ENCODE measurements at regions not wholly inside any gene's neighbourhood (a gene's known extent, or its start where the extent isn't known, plus 50 kb on each side); places are given as distances from the start of the nearest gene placed in this dataset.

- TF ChIP-seq KLF16 (tag by site-specific recombination; IDR thresholded peaks at IDR 0.05) (no peak), ZNF426 (tag by site-specific recombination; IDR thresholded peaks at IDR 0.05) (no peak), ZNF610 (tag by site-specific recombination; IDR thresholded peaks at IDR 0.05; ENCODE audit: borderline replicate concordance) (no peak), ZFP3 (tag by site-specific recombination; IDR thresholded peaks at IDR 0.05; ENCODE audit: low read depth) (no peak), YY1 (tag by site-specific recombination; IDR thresholded peaks at IDR 0.05) (no peak), ZNF366 (tag by site-specific recombination; conservative IDR thresholded peaks at IDR 0.05) (no peak), ZNF266 (tag by site-specific recombination; IDR thresholded peaks at IDR 0.05; ENCODE audit: low read depth) (no peak), ZNF658 (tag by site-specific recombination; IDR thresholded peaks at IDR 0.05) (no peak), ZNF274 (IDR thresholded peaks at IDR 0.05; ENCODE audit: low read length) (no peak), ZNF274 (tag by site-specific recombination; IDR thresholded peaks at IDR 0.05; ENCODE audit: borderline replicate concordance) (no peak), ZNF341 (tag by site-specific recombination; IDR thresholded peaks at IDR 0.05; ENCODE audit: low read depth) (no peak), ZBTB21 (tag by site-specific recombination; IDR thresholded peaks at IDR 0.05) (no peak), ZNF138 (tag by site-specific recombination; IDR thresholded peaks at IDR 0.05; ENCODE audit: borderline replicate concordance) (no peak), ZNF169 (tag by site-specific recombination; IDR thresholded peaks at IDR 0.05) (no peak)
- H3K4me1 ChIP-seq (ENCODE audit: control insufficient read depth, insufficient read depth, low read length) = no peaks in the 10 kb centered on the region
- no peak overlapping the region for H3K4me3 ChIP-seq (ENCODE audit: low read depth, low read length)
- CTCF ChIA-PET = no interaction called here
- no peaks in the 10 kb centered on the region for H3K9me3 ChIP-seq (ENCODE audit: control insufficient read depth, insufficient read depth, low read depth, low read length)
- no peaks in the 10 kb centered on the region for H3K36me3 ChIP-seq (ENCODE audit: control insufficient read depth in 2 of 2, insufficient read depth in 1 of 2, low read length in 2 of 2)
- POLR2A ChIA-PET = no interaction called here
- H3K27ac ChIP-seq (ENCODE audit: extremely low read depth, low read depth, low read length) = no peak overlapping the region
Observed at GRCh38 chr9:75692309-75692708, 198.2 kb upstream of the PCSK5 start.

GRCh38 chr9:75695921-75696320, 194.6 kb upstream of the PCSK5 start:
- Histone ChIP-seq H3K4me3 (ENCODE audit: low read depth, low read length) (no peak overlapping the region), H3K4me1 (ENCODE audit: control insufficient read depth, insufficient read depth, low read length) (no peaks in the 10 kb centered on the region), H3K9me3 (ENCODE audit: control insufficient read depth, insufficient read depth, low read depth, low read length) (no peaks in the 10 kb centered on the region), H3K36me3 (ENCODE audit: control insufficient read depth in 2 of 2, insufficient read depth in 1 of 2, low read length in 2 of 2) (no peaks in the 10 kb centered on the region), H3K27ac (ENCODE audit: extremely low read depth, low read depth, low read length) (no peak overlapping the region)
- CTCF ChIA-PET = interaction anchor here (0.6 to 0.7 kb wide), 4 partner anchors 160 to 408 kb away, joined by 3 to 4 read pairs (median 3); no protein-coding TSS in a partner anchor
- POLR2A ChIA-PET = no interaction called here
- no peak for TF ChIP-seq ZNF843 (tag by site-specific recombination; IDR thresholded peaks at IDR 0.05)
- no peak for TF ChIP-seq ZNF791 (tag by site-specific recombination; IDR thresholded peaks at IDR 0.05)
- no peak for TF ChIP-seq ZNF530 (tag by site-specific recombination; IDR thresholded peaks at IDR 0.05; ENCODE audit: low read depth)
- no peak for TF ChIP-seq ZFHX2 (tag by site-specific recombination; conservative IDR thresholded peaks at IDR 0.05)
- TF ChIP-seq, protein P1, sequence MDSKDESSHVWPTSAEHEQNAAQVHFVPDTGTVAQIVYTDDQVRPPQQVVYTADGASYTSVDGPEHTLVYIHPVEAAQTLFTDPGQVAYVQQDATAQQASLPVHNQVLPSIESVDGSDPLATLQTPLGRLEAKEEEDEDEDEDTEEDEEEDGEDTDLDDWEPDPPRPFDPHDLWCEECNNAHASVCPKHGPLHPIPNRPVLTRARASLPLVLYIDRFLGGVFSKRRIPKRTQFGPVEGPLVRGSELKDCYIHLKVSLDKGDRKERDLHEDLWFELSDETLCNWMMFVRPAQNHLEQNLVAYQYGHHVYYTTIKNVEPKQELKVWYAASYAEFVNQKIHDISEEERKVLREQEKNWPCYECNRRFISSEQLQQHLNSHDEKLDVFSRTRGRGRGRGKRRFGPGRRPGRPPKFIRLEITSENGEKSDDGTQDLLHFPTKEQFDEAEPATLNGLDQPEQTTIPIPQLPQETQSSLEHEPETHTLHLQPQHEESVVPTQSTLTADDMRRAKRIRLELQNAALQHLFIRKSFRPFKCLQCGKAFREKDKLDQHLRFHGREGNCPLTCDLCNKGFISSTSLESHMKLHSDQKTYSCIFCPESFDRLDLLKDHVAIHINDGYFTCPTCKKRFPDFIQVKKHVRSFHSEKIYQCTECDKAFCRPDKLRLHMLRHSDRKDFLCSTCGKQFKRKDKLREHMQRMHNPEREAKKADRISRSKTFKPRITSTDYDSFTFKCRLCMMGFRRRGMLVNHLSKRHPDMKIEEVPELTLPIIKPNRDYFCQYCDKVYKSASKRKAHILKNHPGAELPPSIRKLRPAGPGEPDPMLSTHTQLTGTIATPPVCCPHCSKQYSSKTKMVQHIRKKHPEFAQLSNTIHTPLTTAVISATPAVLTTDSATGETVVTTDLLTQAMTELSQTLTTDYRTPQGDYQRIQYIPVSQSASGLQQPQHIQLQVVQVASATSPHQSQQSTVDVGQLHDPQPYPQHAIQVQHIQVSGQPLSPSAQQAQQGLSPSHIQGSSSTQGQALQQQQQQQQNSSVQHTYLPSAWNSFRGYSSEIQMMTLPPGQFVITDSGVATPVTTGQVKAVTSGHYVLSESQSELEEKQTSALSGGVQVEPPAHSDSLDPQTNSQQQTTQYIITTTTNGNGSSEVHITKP (tag by site-specific recombination; IDR thresholded peaks at IDR 0.05) = no peak
- no peak for TF ChIP-seq ZNF549 (tag by site-specific recombination; IDR thresholded peaks at IDR 0.05)
- TF ChIP-seq GLI2 (tag by site-specific recombination; IDR thresholded peaks at IDR 0.05; ENCODE audit: borderline replicate concordance, low read depth) = no peak
- no peak for TF ChIP-seq ZNF48 (tag by site-specific recombination; IDR thresholded peaks at IDR 0.05)
- TF ChIP-seq ZNF449 (tag by site-specific recombination; IDR thresholded peaks at IDR 0.05) = no peak
- no peak for TF ChIP-seq ZNF488 (tag by site-specific recombination; IDR thresholded peaks at IDR 0.05)
- TF ChIP-seq ZNF266 (tag by site-specific recombination; IDR thresholded peaks at IDR 0.05; ENCODE audit: low read depth) = no peak
- no peak for TF ChIP-seq ZBTB7A (tag by site-specific recombination; IDR thresholded peaks at IDR 0.05; ENCODE audit: low read depth)
- TF ChIP-seq, protein P2, sequence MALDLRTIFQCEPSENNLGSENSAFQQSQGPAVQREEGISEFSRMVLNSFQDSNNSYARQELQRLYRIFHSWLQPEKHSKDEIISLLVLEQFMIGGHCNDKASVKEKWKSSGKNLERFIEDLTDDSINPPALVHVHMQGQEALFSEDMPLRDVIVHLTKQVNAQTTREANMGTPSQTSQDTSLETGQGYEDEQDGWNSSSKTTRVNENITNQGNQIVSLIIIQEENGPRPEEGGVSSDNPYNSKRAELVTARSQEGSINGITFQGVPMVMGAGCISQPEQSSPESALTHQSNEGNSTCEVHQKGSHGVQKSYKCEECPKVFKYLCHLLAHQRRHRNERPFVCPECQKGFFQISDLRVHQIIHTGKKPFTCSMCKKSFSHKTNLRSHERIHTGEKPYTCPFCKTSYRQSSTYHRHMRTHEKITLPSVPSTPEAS (tag by site-specific recombination; IDR thresholded peaks at IDR 0.05) = no peak
- TF ChIP-seq, protein P3, sequence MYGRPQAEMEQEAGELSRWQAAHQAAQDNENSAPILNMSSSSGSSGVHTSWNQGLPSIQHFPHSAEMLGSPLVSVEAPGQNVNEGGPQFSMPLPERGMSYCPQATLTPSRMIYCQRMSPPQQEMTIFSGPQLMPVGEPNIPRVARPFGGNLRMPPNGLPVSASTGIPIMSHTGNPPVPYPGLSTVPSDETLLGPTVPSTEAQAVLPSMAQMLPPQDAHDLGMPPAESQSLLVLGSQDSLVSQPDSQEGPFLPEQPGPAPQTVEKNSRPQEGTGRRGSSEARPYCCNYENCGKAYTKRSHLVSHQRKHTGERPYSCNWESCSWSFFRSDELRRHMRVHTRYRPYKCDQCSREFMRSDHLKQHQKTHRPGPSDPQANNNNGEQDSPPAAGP (tag by site-specific recombination; IDR thresholded peaks at IDR 0.05) = no peak
- TF ChIP-seq ZNF140 (tag by site-specific recombination; IDR thresholded peaks at IDR 0.05) = no peak
- TF ChIP-seq ZNF837 (tag by site-specific recombination; IDR thresholded peaks at IDR 0.05) = no peak
- no peak for TF ChIP-seq ZNF768 (tag by site-specific recombination; IDR thresholded peaks at IDR 0.05)

Measured in HEK293 (cell line).